Vagina (tissue), 2 donors: ENCODE measurements at regions not wholly inside any gene's neighbourhood (a gene's known extent, or its start where the extent isn't known, plus 50 kb on each side); places are given as distances from the start of the nearest gene placed in this dataset.

Source experiments
- DNase-seq, 2 donors: peaks; one replicate each; pipeline ENCODE4 v3.0.0-alpha.2; 2017; ENCODE audit errors: extremely low spot score in 2 of 2
- H3K27ac ChIP-seq: fragments of 200-600 bp; sonication (generic); one replicate; pipeline ENCODE4 v1.5.1; 2019
- H3K27me3 ChIP-seq: fragments of 200-600 bp; sonication (generic); one replicate; pipeline ENCODE4 v1.5.1; 2019
- H3K36me3 ChIP-seq, 2 donors: fragments of 200-600 bp; sonication (generic); one replicate each; pipeline ENCODE4 v1.5.1; 2017 to 2019
- H3K4me1 ChIP-seq: fragments of 200-600 bp; sonication (generic); one replicate; pipeline ENCODE4 v1.5.1; 2019
- H3K4me3 ChIP-seq, 2 donors: fragments of 200-600 bp; sonication (generic); 1 replicate in 1 of 2; 2 replicates in 1 of 2; pipeline ENCODE4 v1.5.1; 2016 to 2019
- H3K9me3 ChIP-seq: fragments of 200-600 bp; sonication (generic); one replicate; pipeline ENCODE4 v1.5.1; 2019
- CTCF ChIP-seq, 3 experiments: fragments of 450-650 bp in 2 of 3; fragments of 200-600 bp in 1 of 3; sonication (generic) in 1 of 3; IDR thresholded peaks; one replicate each; pipeline ENCODE4 v1.5.1; 2017 to 2019; ENCODE audit warnings: antibody characterized with exemption in 3 of 3, mild to moderate bottlenecking in 2 of 3, moderate library complexity in 2 of 3
- POLR2A ChIP-seq, 2 donors: fragments of 450-650 bp; IDR thresholded peaks; one replicate each; pipeline ENCODE4 v1.6.1; 2017; ENCODE audit warnings: antibody characterized with exemption in 2 of 2, mild to moderate bottlenecking in 2 of 2, moderate library complexity in 2 of 2
- POLR2AphosphoS5 ChIP-seq, 2 donors: sonication (generic); formaldehyde crosslinking; IDR thresholded peaks; one replicate each; pipeline ENCODE4 v1.9.0; 2017; ENCODE audit warnings: antibody characterized with exemption in 2 of 2, mild to moderate bottlenecking in 2 of 2, low read depth in 1 of 2; ENCODE audit not compliant: insufficient read depth in 1 of 2
- intact Hi-C: fragments of 100-400 bp; cut with DNase I; formaldehyde crosslinking; loops from one replicate; pipeline ENCODE4 v1.15.1; 2023

GRCh38 chr16:35234679-35235078, 1775.3 kb downstream of the TP53TG3F start:
- no peak overlapping the region for H3K4me3 ChIP-seq
- TF ChIP-seq POLR2A (IDR thresholded peaks at IDR 0.05) (no peak), POLR2AphosphoS5 (IDR thresholded peaks at IDR 0.05; ENCODE audit: insufficient read depth in 1 of 2, low read depth in 1 of 2) (no peak), CTCF (IDR thresholded peaks at IDR 0.05) (no peak)
- no peak for DNase-seq
- H3K27ac ChIP-seq, result no peak overlapping the region
- H3K36me3 ChIP-seq, result no peaks in the 10 kb centered on the region
- H3K27me3 ChIP-seq, result no peaks in the 10 kb centered on the region
- no peaks in the 10 kb centered on the region for H3K9me3 ChIP-seq
- intact Hi-C loops, result no loop called here
- H3K4me1 ChIP-seq, result no peaks in the 10 kb centered on the region

- no peak overlapping the region for H3K27ac ChIP-seq
- intact Hi-C loops, result no loop called here
- no peak for DNase-seq
- TF ChIP-seq POLR2A (IDR thresholded peaks at IDR 0.05), result no peak
- no peak for TF ChIP-seq CTCF (IDR thresholded peaks at IDR 0.05)
- no peak for TF ChIP-seq POLR2AphosphoS5 (IDR thresholded peaks at IDR 0.05; ENCODE audit: insufficient read depth in 1 of 2, low read depth in 1 of 2)
- H3K9me3 ChIP-seq, result no peaks in the 10 kb centered on the region
- no peaks in the 10 kb centered on the region for H3K36me3 ChIP-seq
- no peaks in the 10 kb centered on the region for H3K27me3 ChIP-seq
- H3K4me1 ChIP-seq, result no peaks in the 10 kb centered on the region
- H3K4me3 ChIP-seq, result no peak overlapping the region
These were observed 1780.1 kb downstream of the TP53TG3F start for GRCh38 chr16:35239561-35239960.

GRCh38 chr16:35249051-35249450, 1789.6 kb downstream of the TP53TG3F start:
- Histone ChIP-seq H3K4me1 (no peaks in the 10 kb centered on the region), H3K36me3 (no peaks in the 10 kb centered on the region), H3K27ac (no peak overlapping the region), H3K4me3 (no peak overlapping the region), H3K27me3 (no peaks in the 10 kb centered on the region), H3K9me3 (no peaks in the 10 kb centered on the region)
- TF ChIP-seq CTCF (IDR thresholded peaks at IDR 0.05) (no peak), POLR2AphosphoS5 (IDR thresholded peaks at IDR 0.05; ENCODE audit: insufficient read depth in 1 of 2, low read depth in 1 of 2) (no peak), POLR2A (IDR thresholded peaks at IDR 0.05) (no peak)
- DNase-seq, result no peak
- intact Hi-C loops, result no loop called here

GRCh38 chr16:35252356-35252936, 1793.0 kb downstream of the TP53TG3F start:
- Histone ChIP-seq H3K27ac (no peak overlapping the region), H3K9me3 (no peaks in the 10 kb centered on the region), H3K4me1 (no peaks in the 10 kb centered on the region), H3K4me3 (no peak overlapping the region), H3K27me3 (no peaks in the 10 kb centered on the region), H3K36me3 (no peaks in the 10 kb centered on the region)
- TF ChIP-seq POLR2AphosphoS5 (IDR thresholded peaks at IDR 0.05; ENCODE audit: insufficient read depth in 1 of 2, low read depth in 1 of 2), result no peak
- TF ChIP-seq CTCF (IDR thresholded peaks at IDR 0.05), result no peak
- TF ChIP-seq POLR2A (IDR thresholded peaks at IDR 0.05), result no peak
- DNase-seq, result no peak
- intact Hi-C loops, result no loop called here

- TF ChIP-seq POLR2A (IDR thresholded peaks at IDR 0.05) (no peak), CTCF (IDR thresholded peaks at IDR 0.05) (no peak), POLR2AphosphoS5 (IDR thresholded peaks at IDR 0.05; ENCODE audit: insufficient read depth in 1 of 2, low read depth in 1 of 2) (no peak)
- intact Hi-C loops, result no loop called here
- no peaks in the 10 kb centered on the region for H3K36me3 ChIP-seq
- no peak overlapping the region for H3K4me3 ChIP-seq
- no peaks in the 10 kb centered on the region for H3K27me3 ChIP-seq
- H3K27ac ChIP-seq, result no peak overlapping the region
- no peak for DNase-seq
- no peaks in the 10 kb centered on the region for H3K9me3 ChIP-seq
- H3K4me1 ChIP-seq, result no peaks in the 10 kb centered on the region
These were observed 1795.9 kb downstream of the TP53TG3F start for GRCh38 chr16:35255186-35255803.
